NOMO-1 treated with DMSO at 0.1 percent for 48 hours (cell line): ENCODE measurements at regions not wholly inside any gene's neighbourhood (a gene's known extent, or its start where the extent isn't known, plus 50 kb on each side); places are given as distances from the start of the nearest gene placed in this dataset.

Experiments
- DNase-seq: peaks from one replicate; lab custom pipeline; 2025; ENCODE audit not compliant: unreplicated experiment; lab: John Stamatoyannopoulos, UW

- DNase-seq, result no peak
Measured at GRCh38 chr6:56378507-56378906, 131.1 kb upstream of the COL21A1 start.

DNA sequence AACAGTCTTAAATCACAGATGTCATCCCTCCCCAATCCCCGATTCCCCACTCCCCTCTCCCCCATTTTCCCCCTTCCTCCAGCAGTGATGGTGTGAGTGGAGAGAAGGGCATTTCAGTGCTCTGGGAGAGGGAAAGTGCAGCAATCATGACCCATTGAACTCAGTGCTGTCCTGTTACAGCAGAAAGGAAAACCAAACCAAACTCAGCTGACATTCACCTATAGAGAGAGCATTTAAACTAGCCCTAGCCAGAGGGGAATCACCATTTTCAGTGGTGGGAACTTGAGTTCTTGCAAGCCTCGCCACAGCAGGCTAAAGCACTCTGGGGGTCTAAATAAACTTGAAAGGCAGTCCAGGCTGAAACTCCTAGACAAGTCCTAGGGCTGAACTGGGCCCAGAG lies 129.9 kb upstream of the COL21A1 start:
- no peak for DNase-seq

DNA sequence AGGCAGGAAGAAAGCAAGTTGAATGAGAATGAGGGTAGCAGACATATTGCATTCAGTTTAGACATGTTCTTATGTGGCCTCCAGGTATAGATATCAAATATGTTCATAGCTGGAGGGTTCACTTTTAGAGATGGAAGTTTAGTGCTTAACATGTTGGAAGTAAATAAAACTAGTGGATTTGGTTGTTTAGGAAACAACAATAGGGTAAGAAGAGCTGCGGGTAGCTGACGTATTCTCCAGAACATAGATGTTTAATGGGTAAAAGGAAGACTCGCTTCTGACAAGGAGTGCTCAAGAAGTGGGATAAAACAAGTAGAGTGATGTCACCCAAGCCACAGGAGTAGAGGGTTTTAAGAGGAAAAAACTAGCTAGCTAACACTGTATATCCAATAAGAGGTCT lies 128.4 kb upstream of the COL21A1 start:
- no peak for DNase-seq

- no peak for DNase-seq
Measured at GRCh38 chr6:56374841-56375369, 127.5 kb upstream of the COL21A1 start.

DNA sequence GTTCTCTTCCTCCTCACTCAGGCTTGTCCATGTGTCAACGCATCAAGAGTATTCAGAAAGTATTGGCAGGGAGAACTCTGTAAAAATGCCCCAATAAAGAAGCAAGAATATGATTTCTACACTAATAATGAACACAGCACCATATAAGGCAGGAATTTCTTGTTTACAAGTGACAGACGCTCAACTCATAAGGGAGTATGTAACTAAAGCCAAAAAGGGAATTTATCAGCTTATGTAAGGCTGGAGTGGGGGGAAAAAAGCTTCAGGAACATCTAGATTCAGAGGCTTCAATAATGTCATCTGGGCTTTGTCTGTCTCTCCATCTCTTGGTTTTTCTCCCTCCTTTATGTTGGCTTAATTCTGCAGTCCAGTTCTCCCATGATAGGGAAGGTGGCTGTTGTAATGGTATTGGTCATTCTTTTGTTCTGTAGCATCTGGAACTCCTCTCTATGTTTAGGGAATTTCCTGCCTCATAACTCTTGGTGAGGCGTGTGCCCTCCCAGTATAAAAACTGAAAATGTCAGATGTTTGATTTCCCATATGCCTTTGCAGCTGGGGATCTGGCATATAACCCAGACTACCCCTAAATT lies 125.1 kb upstream of the COL21A1 start:
- DNase-seq, result no peak

- peak; percentile 97 for DNase-seq
Measured at GRCh38 chr6:56370561-56371211, 123.3 kb upstream of the COL21A1 start.

GRCh38 chr6:56370127-56370540 lies 122.8 kb upstream of the COL21A1 start:
- no peak for DNase-seq

DNA sequence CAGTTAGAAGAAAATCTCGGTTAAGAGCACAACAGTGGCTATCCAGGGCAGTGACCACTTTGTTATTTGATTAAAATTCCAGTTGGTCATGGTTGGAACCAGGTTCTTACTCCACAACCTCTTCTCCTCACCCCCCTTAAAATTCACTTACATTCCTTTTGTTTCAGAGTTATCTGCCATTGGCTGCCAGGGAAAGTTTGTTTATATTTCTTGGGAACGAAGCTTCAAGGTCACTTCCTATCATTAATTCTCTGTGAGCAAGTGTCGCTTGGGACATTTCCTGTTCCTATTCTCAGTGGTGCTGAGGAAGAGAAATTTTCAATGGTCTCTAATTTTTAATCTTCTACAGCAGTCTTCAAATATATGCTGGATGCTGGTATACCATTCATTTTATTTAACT lies 121.1 kb upstream of the COL21A1 start:
- no peak for DNase-seq

GRCh38 chr6:56366141-56366852 lies 118.9 kb upstream of the COL21A1 start:
- DNase-seq, result no peak

DNA sequence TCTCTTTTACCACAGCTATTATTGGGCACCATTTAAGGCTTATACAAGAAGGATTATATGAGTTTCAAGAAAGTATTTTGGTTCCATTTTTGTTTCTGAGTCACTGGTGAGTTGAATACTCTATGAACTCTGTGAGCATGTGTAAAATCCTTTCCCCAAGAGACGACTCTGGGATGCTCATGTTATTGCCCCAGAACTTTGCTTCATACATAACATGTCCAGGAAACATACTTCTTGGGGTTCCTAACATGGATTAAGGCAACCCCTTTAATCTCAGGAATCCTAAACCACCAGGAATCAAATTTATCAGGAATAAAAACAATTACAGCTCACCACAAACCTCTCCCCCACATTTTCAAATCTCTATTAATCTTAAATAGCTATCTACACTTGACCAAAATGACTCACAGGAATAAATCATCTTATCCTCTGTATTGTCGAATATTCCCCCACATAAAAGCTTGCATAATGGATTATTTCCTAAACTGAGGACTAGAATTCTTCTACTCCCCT lies 117.5 kb upstream of the COL21A1 start:
- DNase-seq, result no peak

DNA sequence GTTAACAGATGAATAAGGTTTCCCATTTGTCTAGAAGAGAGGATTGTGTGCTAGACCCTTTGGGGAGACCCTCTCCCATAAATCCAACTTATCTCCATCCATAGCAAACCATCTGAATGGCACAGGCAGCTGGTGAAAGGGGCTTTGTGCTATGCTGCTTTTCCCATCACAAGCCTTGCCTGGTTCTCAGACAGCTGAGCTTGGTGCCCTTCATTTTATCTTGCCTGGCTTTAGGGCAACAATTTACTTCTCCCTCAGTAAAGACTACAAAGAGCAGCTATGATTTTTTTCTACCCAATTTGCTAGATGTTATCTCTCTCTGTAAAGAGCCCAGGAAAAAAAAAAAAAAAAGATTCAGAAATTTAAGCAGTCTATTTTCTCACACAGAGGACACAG lies 117.0 kb upstream of the COL21A1 start:
- DNase-seq, result no peak

DNA sequence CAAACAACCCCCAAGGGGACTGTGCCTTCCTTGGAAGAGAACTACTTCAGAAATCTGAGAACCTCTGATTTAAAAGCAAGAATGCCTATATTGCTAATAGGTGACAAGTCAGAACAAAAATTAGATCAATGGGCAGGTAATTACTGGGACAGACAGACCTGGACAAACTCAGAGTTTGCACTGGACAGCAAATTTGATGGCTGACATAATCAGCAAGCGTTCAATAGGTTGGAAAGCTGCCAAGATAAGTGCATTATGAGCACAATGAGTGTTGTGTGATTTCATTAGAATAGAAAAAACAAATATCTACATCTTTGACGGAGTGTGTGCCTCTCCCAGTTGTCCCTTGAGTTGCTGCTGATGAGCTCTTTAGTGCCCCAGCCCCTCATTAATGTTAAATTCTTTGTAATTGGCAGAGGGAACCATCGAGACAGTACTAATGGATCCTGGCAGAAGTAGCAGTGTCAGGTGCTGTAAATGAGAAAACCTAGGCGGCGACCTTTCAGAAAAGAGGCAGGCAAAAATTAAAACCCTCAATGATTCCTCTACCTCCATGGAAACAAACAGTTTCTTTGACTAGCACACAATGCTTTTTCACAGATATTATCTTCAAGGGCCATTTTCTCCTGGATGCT lies 116.5 kb upstream of the COL21A1 start:
- no peak for DNase-seq

DNA sequence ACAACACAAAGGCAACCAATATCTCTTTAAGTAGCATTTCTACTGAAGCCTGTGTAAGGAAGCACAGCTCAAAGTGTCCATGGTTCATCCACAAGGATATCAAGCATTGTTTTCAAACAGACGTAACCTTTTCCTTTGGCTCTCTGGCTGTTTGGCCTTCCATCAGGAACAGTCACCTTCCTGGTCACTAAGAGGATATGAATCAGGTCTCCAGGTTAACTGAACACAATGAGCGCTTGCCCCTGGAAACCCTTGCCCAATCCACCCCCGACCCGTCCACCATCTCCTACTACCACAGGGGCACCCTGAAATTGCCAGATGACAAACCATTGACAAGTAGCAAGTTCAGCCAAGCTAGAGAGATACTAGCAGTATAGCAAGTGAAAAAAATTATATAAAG lies 114.4 kb upstream of the COL21A1 start:
- no peak for DNase-seq

DNA sequence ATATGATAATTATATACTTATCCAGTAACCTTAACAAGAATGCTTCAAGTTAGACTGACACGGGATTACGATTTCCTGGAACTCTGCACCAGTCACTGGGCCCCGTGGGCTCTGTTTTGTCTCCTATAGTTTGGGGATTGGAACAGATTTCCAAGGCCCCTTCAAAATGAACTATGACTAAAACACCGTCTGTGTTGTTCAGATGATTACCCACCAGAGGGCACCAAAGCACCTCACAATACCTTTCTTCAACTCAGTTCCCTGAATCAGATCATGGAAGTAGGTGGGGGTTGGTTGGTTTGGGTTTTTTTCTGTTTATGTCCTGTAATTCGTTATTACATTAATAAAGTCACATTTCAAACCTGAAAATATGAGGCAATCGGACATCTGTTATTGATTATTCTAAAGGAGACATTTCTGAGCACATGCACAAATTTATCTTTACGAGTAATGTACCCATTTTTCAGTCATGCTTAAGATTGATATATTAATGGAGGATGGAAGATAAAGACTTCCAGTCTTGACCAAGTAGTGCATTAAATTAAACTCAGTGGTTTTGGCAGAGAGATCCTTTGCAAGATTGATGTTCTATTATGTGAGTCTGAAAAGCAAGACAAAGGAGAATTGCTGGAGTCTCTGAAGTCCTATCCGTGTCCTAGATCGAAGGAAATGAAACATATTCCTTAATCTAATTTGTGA lies 112.0 kb upstream of the COL21A1 start:
- DNase-seq, result peak; percentile 74

GRCh38 chr6:56357616-56358373 lies 110.4 kb upstream of the COL21A1 start:
- no peak for DNase-seq

DNA sequence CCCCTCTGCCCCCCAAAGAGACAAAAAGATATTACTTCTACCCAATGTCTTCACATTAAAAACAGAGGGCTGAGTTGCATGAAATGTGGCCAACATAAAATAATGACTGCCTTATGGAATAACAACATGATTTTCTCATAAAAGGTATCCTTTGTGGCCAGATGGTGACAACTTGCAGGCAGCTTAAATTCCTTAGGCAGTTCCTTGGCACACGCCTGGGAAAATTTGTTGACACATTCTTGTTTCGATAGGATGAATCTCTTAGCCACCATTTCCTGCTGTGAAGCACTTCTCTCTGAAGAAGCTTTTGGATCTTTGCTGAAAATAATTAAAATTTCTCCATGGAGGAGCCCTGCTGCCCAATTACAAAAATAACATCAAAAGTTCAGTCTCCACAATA lies 109.0 kb upstream of the COL21A1 start:
- DNase-seq, result no peak

GRCh38 chr6:56353860-56354259 lies 106.5 kb upstream of the COL21A1 start:
- no peak for DNase-seq

DNA sequence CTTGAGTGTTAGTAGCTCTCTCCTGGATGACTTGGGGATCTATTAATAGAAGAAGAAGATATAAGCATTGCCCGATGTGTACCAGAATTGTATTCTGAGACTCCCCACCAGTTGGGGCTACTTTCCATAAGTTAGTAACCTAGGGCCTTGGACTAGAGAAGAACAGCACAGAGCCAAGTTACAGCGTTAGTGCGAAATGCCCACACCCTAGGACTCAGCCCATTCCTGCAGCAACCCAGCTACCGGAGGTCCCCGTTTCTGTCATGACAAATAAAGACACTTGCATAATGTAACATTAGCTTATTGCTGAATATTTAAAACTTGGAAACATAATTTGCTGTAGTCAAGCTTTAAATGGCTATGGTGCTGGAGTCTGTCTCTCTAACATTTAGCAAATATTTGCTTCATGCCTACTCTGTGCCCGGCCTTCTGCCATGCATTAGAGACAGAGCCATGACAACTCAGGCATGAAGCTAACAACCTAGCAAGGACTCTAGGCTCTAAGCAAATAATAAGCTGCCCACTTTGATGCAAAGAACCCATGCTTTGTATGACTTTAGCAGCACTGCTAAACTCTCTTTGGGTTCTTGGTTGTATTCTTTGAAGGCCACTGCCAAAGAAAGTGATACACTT lies 103.4 kb upstream of the COL21A1 start:
- no peak for DNase-seq

DNA sequence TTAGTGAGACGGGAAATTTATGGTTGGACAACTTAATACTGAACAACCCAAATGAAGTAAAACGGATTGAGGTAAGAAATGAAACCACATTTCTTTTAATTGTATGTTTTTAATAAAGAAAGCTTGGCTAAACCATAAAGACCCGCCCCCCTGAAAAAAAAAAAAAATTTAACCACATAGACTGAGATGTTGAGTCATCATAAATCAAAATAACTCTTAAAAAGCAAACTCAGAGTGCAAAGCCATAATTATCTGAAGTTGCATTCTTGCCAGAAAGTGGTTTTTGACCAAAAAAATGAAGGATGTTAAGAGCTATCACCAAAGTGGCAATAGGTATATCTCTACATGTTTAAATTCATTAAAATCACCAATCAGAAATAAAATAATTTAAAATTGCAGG lies 101.8 kb upstream of the COL21A1 start:
- no peak for DNase-seq

- DNase-seq, result no peak
Measured at GRCh38 chr6:56348578-56348977, 101.2 kb upstream of the COL21A1 start.
